Activated CD4-positive, CD25-positive, alpha-beta regulatory T cell (primary cell): ENCODE measurements at regions not wholly inside any gene's neighbourhood (a gene's known extent, or its start where the extent isn't known, plus 50 kb on each side); places are given as distances from the start of the nearest gene placed in this dataset.

Experiments
- DNase-seq, 4 experiments: peaks; one replicate each; lab custom pipeline; 2025; lab: John Stamatoyannopoulos, UW

DNA sequence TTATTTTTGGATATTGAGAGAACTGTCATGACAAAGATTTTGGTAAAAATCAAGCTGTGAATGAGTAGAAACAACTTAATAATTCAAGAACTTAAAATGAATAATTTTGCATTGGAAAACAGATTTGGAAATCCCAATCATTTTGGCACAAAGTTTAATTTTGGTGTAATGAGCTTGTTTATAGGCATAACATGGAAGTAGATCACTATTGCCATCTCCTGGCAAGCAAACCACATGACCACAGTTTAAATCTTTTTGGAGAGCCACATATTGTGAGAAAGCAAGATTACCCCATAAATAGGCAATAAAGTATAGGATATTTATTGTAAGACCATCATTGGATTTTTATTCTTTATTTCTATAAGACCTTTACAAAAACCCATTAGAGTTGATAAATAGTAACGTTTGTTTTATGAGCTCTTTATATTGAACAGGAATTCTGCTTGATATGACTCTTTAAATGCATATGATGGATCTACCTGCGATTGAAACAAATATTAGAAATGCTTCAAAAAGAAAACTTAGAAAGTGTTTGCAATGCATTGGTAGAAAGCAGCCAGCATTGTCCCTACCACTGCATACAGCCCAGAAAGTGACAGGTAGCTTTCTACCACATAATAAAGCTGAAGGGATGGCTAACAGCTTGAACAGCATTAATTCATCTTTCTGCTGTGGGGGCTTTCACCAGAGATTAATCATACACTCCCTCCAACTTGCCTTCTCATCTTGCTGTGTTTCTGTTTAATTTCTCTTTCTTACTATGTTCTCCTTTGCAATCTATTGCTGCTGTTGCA is 766.8 kb downstream of the TBL1XR1 start:
- DNase-seq = no peak

GRCh38 chr3:176428552-176428951 is 768.7 kb downstream of the TBL1XR1 start:
- DNase-seq = no peak

- no peak for DNase-seq
These were observed 770.9 kb downstream of the TBL1XR1 start for GRCh38 chr3:176426371-176426770.

DNA sequence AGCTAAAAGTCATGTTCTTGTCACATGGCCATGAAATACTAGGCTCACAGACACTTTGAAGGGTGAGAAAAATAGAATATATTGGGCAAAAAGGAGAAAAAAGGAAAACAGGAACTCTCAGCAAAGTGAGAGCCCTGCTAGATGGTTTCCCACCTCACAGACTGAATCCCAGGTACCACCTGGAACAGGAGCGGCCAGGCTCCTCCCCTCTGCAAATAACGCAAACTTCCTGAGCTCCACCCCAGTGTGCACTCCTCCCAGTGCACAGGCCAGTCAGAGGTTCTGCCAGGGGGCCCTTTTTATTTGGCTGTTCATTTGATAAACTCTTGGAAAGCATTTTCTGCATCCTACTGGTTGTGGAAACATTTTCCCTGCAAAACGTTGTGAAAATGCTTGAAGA is 780.4 kb downstream of the TBL1XR1 start:
- DNase-seq = no peak

DNA sequence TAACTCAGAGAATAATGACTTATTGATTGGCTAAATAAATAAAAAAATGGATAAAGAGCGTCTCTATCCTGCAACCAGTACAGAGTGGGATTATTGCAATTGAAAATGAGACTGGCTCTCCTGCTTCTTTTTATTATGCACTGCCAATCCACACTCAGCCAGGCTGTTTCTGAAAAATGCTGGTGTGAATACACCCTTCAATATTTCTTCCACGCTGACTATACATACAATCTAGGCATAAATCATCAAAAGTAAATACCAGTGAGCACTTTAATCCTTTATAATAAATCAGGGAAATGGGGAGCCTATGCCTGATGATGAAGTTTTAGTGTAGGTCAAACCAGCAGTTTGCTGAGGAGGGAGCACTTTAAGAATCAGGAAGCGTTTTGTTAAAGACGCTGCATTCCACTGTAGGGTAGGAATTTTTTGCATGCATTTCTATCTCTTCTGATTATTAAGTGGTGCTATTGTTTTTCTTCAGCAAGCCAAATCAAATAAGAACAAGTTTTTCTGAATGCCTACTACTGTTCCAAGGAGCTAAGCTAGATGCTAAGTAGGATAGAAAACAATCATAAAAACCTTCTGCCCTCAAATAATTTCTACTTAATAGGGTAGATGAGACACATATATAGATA is 781.5 kb downstream of the TBL1XR1 start:
- no peak for DNase-seq

DNA sequence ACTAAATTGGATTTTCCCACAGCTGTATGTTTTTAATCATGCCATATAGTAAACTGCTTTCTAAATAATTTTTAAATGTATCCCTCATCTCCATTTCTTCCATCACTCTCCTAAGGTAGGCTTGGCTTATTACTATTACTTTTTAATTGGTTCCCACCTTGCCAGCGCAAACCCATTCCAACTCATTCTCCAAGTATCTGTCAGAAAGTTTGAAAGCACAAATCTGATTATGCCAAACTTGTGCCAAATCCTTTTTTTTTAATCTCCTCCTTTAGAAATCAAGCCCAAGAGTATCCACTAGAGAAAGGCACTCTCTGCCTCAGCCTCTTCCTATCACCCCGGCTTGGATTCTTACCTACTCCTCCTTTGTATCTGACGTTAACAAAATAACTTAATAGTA is 784.5 kb downstream of the TBL1XR1 start:
- no peak for DNase-seq

DNA sequence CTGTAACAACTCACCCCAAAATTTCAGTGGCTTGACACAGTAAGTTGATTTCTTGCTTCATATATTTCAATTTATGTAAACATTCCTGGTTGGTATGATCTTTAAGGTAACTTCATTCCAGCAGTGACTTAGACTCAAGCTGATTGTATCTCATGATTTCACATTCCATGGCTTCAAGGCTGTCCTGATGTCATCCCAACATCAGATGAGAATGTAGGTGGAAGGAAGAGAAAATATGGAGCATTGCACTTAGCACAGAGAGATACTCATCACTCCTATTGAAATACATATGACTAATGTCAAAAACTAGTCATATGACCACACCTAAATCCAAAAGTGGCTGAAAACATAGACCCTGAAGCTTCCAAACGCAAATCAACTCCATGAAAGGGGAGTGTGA is 793.8 kb downstream of the TBL1XR1 start:
- DNase-seq = no peak

DNA sequence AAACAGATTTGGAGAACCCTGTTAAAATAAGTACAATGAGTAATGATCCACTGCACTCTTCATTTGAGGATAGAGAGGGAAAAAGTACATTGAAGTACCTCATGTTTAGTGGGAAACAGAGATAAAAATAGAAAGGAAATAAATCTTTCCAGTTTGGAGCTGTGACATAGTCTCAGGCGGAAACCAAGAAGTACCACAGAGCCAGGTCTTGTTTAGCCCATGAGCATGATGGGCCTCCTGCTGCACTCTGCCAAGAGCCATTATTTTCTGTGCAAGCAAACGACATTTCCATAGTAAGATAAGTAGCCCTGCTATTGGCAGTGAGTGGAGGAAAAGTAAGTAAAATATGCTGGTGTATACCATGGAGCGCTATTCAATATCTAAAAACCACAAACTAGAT is 796.1 kb downstream of the TBL1XR1 start:
- no peak for DNase-seq

- DNase-seq = no peak
These were observed 798.1 kb downstream of the TBL1XR1 start for GRCh38 chr3:176399193-176399592.

DNA sequence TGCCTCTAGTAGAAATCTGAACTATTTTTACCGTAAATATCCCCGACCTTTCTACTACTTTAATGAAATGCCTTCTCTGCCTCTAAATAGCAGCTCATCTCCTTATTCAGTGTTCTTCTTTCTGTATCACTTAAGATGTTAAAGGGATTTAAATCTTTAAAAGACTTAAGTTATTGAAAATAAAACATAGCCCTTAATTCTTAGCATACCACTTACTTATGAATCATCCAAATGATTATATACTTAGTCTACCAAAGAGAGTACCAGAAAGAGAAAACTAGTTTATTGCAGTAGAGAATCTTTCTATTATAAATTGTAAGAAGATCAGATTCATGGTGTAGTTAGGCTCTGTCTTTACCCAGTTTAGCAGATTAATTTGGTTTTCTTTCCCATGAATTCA is 802.0 kb downstream of the TBL1XR1 start:
- no peak for DNase-seq

GRCh38 chr3:176378789-176379188 is 818.5 kb downstream of the TBL1XR1 start:
- no peak for DNase-seq

DNA sequence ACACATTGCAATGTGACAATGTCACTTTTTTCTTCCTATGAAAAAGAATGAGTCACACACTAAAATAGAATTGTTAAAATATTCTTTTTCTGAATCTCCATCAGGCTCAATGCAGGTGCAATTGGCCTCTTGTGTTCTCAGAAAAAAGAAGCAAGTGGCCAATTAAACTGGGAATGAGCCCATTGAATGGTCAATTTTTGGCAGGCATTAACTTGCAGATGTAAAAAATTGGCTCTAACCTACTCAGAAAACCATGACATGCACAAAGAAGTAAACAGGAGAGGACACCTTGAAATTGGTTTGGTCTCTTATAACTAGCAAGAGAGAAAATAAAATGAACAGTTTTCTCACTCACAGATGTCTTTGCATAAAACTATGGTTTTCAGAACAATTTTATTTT is 820.8 kb downstream of the TBL1XR1 start:
- DNase-seq = no peak

- DNase-seq = no peak
These were observed 821.8 kb downstream of the TBL1XR1 start for GRCh38 chr3:176375519-176375918.

- DNase-seq = peak in 1 of 4 experiments; percentile 0
These were observed 835.0 kb downstream of the TBL1XR1 start for GRCh38 chr3:176362191-176362731.

DNA sequence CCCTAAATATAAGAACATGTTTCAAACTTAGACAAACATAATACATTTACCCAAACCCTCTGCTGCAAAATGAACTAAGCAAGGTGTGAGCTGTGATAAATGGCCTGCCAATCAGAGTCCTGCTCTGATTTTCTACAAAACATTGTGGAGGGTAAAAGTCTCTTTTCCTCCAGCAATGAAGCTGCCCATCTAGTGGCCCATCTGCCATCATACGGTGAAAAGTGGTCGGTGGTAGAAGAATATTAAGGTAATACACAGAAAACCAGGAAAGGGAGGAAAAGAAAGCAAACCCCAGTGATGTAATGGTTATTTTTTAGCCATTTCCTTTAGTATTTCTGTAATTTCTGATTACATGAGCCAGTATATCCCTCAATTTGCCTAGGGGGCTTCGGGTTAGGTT is 838.1 kb downstream of the TBL1XR1 start:
- no peak for DNase-seq

- DNase-seq = no peak
These were observed 839.4 kb downstream of the TBL1XR1 start for GRCh38 chr3:176357891-176358290.

- DNase-seq = no peak
These were observed 842.4 kb downstream of the TBL1XR1 start for GRCh38 chr3:176354843-176355242.

DNA sequence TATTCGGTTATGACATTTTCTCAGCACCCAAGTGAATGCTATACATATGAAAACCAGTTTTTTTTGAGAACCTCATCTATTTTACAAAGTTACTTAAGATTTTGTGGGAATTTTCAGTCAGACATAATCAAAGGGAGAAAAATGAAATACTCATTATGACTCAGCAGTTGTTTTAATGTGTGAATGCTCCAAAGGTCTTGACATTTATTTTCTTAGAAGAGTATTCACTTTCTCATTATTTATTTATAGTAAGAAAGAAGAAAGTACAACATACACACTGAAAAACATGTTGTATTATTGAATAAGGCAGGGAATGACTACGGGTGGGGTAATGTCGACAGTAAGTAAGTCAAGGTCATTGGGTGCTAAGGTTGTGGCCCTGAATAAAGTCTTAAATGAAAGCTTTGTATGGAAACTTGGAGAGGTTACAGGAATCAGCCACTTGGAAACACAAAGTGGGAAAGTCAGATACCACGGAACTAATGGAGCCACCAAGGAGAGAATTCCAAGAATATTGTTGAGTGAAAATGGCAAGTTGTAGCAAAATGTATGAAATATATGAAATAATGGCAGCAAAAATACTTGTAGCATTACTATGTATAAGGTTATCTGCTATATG is 844.5 kb downstream of the TBL1XR1 start:
- DNase-seq = no peak

GRCh38 chr3:176351408-176351807 is 845.9 kb downstream of the TBL1XR1 start:
- DNase-seq = no peak

- no peak for DNase-seq
These were observed 847.6 kb downstream of the TBL1XR1 start for GRCh38 chr3:176349706-176350105.

DNA sequence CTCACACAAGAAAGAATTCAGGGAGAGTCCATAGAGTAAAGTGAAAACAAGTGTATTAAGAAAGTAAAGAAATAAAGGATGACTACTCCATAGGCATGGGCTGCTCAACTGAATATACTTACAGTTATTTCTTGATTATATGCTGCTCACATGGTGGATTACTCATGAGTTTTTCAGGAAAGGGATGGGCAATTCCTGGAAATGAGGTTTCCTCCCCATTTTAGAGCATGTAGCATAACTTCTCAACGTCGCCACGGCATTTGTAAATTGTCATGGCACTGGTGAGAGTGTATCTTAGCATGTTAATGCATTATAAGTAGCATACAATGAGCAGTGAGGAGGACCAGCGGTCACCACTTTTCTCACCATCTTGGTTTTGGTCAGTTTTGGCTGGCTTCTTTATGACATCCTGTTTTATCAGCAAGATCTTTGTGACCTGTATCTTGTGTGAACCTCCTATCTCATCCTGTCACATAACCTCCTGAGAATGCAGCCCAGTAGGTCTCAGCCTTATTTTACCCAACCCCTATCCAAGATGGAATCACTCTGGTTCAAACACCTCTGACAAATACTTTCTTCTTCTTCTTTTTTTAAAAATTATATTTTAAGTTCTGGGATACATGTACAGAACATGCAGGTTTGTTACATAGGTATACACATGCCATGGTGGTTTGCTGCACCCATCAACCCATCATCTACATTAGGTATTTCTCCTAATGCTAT is 849.7 kb downstream of the TBL1XR1 start:
- no peak for DNase-seq

DNA sequence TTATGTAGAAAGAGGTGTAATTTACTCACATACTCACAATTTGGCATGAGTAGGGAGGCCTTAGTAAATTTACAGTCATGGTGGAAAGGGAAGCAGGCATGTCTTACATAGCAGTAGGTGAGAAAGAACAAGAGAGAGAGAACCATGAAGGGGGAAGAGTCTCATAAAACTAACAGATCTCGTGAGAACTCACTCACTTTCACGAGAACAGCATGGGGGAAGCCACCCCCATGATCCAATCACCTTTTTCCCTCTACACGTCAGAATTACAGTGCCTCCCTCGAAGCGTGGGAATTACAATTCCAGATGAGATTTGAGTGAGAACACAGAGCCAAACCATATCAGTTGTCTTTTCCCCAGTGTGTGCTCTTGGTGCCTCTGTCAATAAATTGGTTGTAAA is 855.3 kb downstream of the TBL1XR1 start:
- no peak for DNase-seq
